ENCODE measurements at regions not wholly inside any gene's neighbourhood (a gene's known extent, or its start where the extent isn't known, plus 50 kb on each side); places are given as distances from the start of the nearest gene placed in this dataset.

GRCh38 chr6:54991761-54992330 is 145.3 kb downstream of the FAM83B start:
- DNase-seq: no peak

- DNase-seq: no peak
These were observed 146.2 kb downstream of the FAM83B start for GRCh38 chr6:54992789-54993188.

GRCh38 chr6:54993294-54993693 is 146.7 kb downstream of the FAM83B start:
- DNase-seq: no peak

- DNase-seq: no peak
These were observed 147.4 kb downstream of the FAM83B start for GRCh38 chr6:54993948-54994347.

- no peak for DNase-seq
These were observed 152.0 kb downstream of the FAM83B start for GRCh38 chr6:54998576-54998975.

- no peak for DNase-seq
These were observed 157.3 kb downstream of the FAM83B start for GRCh38 chr6:55003719-55004430.

GRCh38 chr6:55009131-55009530 is 162.6 kb downstream of the FAM83B start:
- no peak for DNase-seq

GRCh38 chr6:55011034-55011433 is 163.3 kb upstream of the HCRTR2 start:
- no peak for DNase-seq

GRCh38 chr6:55012454-55012853 is 161.9 kb upstream of the HCRTR2 start:
- DNase-seq: no peak

- peak; percentile 13 for DNase-seq
These were observed 159.8 kb upstream of the HCRTR2 start for GRCh38 chr6:55014321-55015088.

- DNase-seq: no peak
These were observed 158.1 kb upstream of the HCRTR2 start for GRCh38 chr6:55016261-55016660.

GRCh38 chr6:55017555-55018300 is 156.6 kb upstream of the HCRTR2 start:
- DNase-seq: no peak

GRCh38 chr6:55019591-55019990 is 154.7 kb upstream of the HCRTR2 start:
- DNase-seq: no peak

GRCh38 chr6:55023230-55023629 is 151.1 kb upstream of the HCRTR2 start:
- DNase-seq: no peak

- peak; percentile 74 for DNase-seq
These were observed 141.2 kb upstream of the HCRTR2 start for GRCh38 chr6:55033016-55033546.

- no peak for DNase-seq
These were observed 139.6 kb upstream of the HCRTR2 start for GRCh38 chr6:55034752-55035151.

- DNase-seq: peak; percentile 98
These were observed 134.0 kb upstream of the HCRTR2 start for GRCh38 chr6:55040102-55040848.

GRCh38 chr6:55046869-55047422 is 127.4 kb upstream of the HCRTR2 start:
- DNase-seq: peak; percentile 14

- DNase-seq: no peak
These were observed 126.8 kb upstream of the HCRTR2 start for GRCh38 chr6:55047451-55048044.

GRCh38 chr6:55049866-55050265 is 124.4 kb upstream of the HCRTR2 start:
- DNase-seq: no peak

- no peak for DNase-seq
These were observed 121.5 kb upstream of the HCRTR2 start for GRCh38 chr6:55052846-55053245.
